HS-5 (cell line): ENCODE measurements at regions not wholly inside any gene's neighbourhood (a gene's known extent, or its start where the extent isn't known, plus 50 kb on each side); places are given as distances from the start of the nearest gene placed in this dataset.

ENCODE experiments used
- DNase-seq: peaks from one replicate; pipeline ENCODE4 v3.0.0-alpha.2; 2012; ENCODE audit warnings: low read depth

DNA sequence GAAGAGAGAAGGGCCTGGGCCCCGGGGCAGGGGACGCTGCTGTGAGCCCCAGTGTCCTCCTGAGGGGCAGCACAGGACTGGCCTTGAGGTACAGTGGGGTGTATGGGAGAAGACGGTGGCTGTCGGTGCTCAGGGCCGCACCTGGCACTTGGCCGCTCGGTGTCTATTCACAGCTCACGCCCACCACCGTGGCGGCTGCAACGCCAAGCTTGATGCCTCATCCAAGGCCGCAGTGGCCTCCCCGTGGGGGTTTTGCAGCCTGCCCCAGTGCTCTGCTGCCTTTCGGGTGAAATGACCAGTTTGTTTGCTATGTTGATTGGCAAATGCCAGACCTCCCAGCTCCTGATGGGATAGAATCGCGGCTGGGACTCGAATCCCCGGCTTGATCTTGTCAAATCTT lies 79.5 kb upstream of the SLCO4A1 start:
- DNase-seq, result no peak

DNA sequence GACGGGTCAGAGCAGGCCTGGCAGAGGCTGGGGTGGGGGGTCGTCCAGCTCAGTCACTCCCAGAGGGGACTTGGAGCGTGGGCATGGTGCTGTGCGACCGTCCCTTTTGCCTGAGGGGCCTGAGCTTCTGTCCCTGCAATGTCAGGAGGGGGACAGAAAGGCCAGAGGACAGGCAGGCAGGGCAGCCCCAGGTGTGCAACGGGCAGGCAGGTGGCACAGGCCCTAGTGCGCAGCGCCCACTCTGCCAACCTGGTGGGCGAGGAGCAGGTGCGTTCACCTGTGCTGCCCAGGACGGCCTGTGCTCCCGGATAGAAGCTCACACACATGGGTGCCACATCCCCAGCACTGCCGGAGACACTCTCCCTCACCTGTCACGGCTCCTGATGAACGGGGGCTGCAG lies 78.7 kb upstream of the SLCO4A1 start:
- DNase-seq, result no peak

DNA sequence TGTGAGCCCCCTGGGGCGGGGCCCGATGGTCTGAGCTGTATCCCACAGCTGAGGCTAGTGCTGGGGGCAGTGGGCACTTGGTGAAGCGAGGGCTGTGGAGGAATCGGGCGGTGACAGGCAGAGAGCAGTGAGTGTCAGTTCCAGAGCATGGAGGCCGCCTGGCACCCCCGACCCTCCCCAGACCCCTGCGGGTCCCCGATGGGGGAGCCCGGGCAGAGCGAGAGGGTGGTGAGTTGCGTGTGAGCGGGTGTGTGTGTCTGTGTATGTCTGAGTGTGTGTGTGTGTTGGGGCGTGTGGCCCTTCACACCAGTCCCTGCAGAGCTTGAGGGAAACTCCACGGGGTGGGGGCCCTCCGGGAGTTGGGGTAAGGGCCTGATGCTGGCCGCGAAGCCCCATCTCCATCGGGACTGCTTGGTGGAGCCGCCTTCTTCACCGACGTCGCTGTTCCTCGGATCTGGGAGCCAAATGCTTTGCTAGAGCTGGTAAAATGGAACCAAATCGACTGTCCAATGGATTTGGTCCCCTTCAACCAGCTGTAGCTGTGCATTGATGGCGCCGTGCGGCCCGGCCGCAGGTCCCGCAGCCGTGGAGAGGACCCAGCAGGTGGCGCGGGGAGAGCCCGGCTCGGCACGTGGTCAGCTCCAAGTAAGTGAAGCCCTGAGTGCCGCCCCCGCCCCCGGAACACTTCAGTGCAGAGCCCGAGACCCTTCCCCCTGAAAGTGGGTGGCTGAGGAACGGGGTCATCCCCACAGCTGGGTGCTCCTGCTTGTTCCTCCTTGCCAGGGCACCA lies 77.7 kb upstream of the SLCO4A1 start:
- DNase-seq, result no peak

DNA sequence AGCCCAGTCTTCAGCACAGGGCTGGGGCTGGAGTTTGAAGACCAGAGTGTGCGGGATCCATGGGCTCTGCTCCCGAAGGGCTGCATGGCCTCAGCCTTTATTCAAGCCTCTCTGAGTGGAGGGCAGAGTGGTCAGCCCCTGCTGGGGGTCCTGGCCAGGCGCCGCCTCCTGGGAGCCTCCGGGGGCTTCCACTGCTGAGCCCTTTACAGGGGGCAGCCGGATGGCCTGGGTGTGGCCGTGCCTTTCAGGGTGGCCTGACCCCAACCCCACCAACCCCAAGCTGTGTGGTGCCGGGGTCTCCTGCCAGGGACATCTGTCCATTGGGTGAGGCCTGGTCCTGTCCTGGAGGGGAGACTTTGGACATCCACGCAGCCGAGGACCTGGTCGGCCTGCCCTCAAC lies 76.0 kb upstream of the SLCO4A1 start:
- DNase-seq, result no peak

DNA sequence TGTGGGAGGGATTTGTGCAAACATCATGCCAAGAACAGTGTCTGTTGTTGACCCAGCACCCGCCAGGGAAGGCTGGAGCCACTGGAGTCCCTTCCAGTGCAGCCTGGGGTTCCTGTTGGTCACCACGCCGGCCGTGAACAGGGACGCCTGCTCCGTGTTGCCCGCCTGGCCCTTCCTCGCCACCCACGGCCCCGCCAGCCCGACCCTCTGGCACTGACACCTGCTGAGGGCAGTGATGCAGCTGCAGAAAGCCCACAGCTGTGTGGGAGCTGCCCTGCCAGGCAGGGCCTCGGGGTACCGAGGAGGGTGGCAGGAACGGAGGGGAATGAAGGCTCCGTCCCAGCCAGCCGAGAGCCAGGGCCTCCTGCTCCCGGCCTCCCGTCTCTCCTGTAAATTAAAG lies 75.5 kb upstream of the SLCO4A1 start:
- no peak for DNase-seq

DNA sequence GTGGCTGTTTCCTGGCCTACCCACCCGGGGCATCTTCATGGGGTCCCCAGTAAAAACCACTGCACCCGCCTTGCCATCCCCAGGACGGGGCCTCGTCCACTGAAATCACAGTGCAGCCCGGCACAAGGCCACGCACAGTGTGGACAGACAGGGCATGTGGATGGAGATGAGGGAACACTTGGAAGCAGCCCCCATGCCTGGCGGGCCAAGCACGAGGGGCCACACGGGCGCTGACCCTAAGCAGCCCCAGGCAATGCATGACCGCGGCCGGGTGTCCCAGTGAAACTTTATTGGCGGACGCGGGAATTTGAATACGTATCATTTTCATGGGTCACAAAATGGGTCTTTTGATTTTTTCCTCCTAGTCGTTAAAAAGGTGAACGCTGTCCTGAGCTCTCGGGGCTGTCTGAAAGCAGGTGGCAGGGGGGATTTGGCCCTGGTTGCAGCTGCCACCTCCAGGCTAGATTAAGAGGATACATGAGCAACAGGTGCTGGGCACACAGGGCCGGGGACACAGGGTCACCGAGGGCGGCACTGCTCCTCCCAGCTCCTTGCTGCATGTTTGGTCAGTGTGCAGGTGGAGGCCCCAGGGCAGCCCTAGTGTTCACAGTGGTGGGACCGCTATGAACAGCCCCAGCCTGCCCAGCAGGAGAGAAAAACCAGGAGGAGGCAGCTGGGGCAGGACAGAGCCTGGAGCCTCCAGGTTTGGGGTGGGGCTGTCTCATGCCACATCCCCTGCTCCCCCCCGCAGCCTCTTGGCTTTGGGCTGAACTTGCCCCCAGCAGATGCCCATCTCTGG lies 74.9 kb upstream of the SLCO4A1 start:
- no peak for DNase-seq

DNA sequence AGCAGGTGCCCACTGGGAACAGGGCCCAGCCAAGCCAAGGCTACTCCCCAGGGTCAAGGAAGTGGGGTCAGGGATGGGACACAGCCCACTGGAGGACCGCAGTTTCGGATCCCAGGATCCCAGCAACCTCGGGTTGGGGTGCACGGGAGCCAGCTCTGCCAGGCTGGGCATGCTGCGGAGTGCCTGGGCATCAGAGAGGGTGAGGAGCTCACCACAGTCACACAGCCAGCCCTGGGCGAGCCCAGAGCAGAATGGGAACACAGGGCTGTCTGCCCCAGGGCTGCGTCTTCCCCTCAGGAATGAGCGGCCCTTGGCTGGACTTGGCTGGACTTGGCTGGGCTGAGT lies 74.3 kb upstream of the SLCO4A1 start:
- DNase-seq, result no peak

DNA sequence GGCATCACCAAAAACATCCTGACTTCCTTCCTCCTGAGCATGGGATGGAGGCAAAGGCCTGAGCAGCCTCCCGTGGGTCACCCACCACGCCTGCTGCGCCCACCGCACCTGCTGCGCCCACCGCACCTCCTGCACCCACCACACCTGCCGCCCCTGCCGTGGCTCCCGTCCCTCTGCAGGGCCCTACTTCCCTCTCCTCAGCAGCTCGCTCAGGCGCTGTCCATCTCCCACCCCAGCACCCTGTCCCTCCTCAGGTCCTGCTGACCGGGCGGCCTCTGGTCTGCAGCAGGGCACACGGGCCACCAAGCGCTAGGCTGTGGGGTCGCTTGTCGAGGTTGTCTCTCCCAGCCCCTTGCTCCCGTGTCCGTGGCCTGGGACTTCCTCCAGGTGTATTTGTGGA lies 72.7 kb upstream of the SLCO4A1 start:
- DNase-seq, result no peak

DNA sequence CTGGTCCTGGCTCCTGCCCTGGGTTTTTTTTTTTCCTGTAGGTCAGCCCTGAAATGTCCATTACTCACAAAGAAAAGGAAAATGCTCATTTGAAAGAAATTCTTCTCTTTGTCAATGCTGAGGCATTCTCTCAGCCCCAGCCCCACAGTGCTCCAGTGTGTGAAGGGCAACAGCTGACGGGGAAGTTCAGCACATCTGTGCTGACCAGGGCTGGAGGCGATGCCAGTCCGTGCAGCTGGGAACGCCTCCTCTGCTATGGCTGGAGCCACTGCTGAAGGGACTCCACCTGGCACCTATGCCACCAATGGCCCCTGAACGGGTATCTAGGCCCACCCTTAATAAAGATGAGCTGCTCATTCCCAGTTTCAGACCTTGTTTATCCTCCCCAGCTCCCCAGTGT lies 71.9 kb upstream of the SLCO4A1 start:
- DNase-seq, result no peak

DNA sequence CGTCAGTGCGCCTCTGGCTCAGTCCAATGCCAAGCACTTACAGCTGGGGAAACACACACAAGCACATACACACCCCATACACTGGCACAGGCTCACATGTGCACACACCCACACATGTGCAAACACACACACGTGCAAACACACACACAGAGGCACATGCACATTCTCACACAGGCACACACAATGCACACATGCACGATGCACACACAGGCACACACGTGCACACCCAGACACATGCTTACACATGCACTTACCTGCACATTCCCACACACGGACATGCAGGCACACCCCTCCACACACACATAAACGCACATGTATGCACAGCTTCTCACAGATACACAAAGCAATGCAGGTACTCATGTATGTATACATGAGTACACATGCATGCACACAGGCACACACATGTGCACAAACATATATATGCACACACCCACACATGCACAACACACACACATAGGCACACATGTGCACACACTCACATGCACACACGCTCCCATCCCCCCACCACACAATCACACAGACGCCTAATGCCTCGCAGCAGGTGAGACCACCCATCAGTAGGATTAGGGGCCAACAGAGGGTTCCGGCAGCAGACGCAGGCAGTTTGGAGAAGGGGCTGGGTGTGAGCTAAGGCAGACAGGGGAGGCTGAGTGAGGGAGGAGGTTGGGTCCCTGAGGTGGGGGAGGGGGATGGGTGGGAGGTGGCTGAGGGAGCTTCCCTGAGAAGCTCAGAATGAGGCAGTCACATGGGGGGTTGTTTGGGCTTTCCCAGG lies 71.2 kb upstream of the SLCO4A1 start:
- DNase-seq, result no peak

DNA sequence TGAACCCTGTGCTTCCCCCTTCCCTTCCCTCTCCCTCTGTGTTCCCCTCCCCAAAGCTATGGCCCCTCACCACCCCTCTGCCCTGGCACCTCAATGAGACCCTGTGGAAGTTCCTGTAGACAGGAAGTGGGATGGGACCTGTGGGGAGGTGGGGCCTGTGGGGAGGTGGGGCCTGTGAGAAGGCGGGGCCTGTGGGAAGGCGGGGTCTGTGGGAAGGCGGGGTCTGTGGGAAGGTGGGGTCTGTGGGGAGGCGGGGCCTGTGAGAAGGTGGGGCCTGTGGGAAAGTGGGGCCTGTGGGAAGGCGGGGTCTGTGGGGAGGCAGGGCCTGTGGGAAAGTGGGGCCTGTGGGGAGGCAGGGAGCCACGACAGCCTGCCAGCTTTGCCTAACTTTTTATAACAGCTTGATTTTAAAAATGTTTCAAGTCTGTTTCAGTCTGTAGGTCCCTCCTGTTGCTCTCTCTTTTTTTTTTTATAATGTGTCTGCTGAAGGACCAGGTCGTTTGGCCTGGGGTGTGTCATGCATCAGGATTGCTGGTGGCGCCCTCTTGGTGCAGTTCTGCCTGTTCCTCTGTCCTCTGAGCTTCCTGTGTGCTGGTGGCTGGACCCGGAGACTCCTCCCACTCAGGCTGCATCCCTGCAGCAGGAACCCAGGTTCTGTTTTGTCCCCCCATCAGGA lies 70.5 kb upstream of the SLCO4A1 start:
- no peak for DNase-seq

DNA sequence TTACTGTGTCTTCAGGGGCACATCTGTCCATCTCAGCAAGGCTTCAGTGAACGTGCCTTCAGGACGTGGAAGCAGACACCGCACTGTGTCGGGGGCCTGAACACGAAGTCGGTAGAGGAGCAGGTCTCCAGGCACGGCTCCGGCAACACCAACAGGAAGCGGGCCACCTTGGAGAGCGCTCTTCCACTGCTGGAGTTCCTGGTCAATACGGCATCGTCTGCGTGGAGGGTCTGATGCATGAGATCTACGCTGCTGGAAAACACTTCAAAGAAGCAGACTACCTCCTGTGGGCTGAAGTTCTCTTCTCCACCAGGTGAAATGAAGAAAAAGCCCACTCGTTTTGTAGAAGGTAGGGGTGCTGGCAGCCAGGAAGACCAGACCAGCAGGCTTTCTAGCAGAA lies 69.3 kb upstream of the SLCO4A1 start:
- DNase-seq, result no peak

DNA sequence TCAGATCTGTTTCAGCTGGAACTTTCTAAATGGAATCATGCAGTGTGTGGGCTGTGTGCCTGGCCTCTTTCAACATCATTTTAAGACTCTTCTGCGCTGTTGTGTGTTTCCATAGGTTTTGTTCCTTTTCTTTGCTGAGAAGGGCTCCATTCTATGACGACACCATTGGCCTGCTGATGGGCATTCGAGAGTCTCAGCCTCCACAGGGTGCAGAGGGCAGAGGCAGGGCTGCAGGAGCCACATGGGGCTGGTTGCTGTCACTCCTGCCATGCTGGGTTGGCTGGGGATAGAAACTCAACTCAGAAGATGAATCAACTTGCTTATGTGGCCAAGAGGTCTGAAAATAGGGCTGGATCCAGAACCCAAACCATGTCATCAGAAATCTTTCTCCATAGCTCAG lies 68.5 kb upstream of the SLCO4A1 start:
- no peak for DNase-seq

DNA sequence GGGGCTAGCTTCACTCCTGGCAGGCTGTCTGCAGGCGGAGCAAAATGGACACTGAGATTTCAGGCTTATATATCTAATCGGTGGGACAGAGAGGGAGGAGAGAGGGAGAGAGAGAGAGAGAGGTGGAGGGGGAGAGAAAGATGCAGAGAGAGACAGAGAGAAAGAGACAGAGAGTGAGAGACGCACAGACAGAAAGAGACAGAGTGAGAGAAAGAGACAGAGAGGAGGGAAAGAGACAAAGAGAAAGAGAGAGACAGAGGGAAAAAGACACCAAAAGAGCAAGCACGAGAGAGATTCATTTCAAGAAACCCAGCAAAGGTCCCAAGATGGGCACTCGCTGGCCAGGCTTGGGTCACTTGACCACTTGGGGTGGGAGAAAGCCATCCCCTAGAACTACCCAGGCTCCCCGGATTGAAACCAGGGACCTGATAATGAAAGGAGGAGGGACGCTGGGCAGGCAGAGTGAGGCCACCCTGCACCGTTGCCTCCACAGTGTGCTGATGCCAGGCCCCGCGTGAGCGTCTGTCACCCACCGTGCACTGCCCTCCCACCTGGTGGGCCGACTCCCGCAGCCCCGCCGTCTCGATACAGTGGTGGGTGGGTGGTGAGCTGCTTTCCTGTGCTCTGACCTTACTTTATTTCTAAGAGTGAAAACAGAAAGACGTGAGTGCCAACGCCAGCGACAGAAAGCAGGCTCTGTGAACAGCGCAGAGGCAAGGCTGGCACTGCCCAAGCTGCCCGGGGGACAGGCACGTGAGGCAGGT lies 67.9 kb upstream of the SLCO4A1 start:
- DNase-seq, result no peak

DNA sequence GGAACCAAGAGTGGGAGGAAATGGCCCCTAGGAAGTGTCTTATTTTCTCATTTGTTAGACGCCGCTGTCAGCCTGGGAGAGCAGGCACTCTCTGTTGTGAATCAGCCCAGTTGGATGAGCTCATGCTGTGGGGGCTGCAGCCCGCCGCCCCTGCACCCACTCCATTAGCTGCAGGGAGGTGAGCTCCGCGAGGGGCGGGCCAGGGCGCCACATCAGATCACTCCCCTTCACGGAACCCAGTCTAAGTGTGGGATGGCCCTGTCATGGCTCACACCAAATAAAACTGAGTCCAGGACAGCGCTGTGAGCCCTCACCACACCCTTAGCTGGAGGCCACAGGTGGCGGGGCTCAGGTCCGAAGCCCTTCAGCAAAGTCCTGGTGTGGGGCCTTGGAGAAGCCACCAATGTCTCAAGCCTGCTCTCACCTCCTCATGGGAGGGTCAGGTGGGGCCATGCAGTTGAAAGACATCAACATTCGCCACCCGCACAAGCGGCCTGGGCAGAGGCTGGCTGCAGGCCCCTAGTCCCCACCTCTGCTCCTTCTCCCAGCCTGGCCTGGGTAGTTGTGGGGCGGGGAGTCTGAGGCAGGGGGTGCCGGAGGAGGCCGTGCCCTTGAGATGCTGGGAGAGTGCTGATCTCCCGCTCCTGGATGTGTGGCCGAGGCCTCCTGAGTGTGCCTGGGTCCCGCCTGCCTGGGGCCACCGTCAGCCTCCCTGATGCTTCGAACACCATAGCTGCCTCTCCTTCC lies 66.2 kb upstream of the SLCO4A1 start:
- DNase-seq, result no peak

DNA sequence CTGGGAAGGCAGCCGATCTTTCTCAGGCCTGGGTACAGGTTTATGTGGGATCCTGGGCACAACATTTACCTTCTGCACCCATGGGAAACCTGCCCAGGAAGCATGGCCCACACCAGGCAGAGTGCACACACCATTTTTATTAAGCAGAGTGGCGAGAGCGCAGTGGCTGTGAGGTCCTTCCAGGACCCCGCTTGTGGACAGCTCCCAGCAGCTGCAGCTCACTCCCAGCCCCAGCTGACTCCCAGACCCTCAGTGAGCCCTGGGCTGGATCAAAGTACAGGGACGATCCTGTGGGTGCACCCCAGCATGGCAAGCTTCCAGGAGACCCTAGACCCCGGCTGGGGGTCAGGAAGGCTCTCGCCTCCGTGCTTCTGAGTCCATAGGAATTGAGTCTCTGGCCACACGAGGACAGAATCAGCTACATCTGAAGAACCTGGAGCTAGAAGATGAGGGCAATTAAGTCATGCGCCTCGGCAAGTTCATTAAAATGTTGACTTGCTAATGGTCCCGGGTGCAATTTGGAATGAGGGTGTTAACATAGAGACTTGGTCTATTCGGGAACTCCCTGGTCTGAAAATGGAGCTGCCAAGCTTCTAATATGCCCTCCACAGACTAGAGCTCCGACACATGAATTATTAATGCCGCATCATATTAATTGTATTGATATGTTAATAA lies 65.4 kb upstream of the SLCO4A1 start:
- no peak for DNase-seq

DNA sequence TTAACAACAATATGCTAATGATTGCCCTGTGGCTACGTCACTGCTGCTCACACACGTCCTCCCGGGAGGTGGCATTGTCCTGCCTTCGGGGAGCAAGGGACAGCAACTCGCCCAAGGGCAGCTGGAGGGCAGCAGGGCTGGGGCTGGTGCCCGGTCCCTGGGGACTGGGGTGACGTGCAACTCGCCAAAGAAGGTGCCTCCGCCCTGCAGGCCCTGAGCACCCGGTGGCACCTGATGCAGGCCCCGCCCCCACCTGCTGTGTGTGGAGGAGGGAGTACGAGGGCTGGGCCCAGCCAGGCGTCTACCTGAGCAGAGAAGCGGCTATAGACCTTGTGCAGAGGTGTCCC lies 64.8 kb upstream of the SLCO4A1 start:
- no peak for DNase-seq

DNA sequence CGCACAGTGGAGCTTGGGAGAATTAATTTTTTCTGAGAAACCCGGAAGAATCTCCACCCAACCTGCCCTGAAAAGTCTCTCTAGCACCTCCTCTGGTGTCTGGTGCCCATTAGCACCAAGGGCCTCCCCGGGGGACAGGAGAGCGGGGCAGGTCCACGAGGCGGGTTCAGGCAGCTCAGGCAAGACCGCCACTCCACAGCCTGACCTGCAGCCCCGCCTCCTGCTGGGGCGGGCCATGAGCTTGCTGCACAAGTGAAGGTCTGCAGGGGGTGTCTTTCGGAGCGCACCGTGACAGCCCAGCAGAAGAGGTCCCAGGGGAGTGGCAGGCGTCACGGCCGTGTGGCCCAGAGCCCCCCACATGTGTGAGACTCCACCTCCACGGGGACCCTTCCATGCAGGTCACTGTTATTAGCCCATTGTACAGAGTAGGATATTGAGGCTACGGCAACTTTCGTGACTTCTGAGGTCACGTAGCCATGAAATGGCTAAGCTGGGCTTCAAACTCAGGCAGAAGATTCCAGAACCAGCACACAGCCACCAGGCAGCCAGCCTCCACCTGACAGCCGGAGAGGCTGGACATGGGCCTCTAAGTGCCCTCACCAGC lies 63.9 kb upstream of the SLCO4A1 start:
- DNase-seq, result no peak

DNA sequence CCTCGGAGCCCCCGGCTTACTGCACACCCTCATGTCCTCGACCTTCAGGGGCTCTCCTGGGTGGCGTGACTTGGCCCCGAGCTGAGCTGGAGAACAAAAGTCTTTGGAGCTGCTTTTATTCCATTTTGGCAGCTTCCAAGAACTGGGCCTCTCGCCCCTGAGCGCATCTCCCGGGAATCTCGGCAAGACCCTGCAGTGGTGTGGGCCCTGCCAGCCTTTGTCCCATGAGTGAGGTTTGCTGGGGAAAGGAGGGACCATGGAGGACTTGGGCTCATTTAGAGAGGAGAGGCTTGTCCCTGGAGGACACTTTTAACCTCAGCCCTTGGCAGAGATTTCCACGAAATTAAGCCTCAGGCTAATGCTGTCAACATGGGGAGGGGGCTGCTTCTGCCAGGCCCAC lies 62.3 kb upstream of the SLCO4A1 start:
- DNase-seq, result no peak

DNA sequence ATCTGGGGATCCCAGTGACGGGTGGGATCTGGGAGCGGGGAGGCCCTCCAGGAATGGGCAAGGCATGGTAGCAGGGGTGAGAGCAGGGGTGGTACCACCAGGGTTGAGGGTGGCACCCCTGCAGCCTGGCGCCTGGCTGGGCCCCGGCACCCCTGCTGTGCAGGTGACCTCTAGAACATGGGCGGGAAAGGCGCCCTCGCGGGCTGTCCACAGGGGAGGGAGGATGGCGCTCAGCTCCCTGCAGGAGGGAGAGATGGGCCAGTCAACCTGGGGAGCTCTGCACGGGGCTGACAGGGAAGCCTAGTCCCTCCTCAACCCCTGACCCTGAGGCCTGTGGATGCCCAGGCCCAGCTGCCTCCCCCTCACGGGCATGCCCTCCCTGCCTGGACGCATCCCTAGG lies 61.6 kb upstream of the SLCO4A1 start:
- no peak for DNase-seq
